ENCODE measurements at regions not wholly inside any gene's neighbourhood (a gene's known extent, or its start where the extent isn't known, plus 50 kb on each side); places are given as distances from the start of the nearest gene placed in this dataset.
"Not testable (repeated sequence)": the region's sequence is repeated elsewhere in the genome, so short reads cannot be mapped to it uniquely, and the experiment has no call there.

GRCh38 chr6:93081901-93082300, 337.5 kb downstream of the EPHA7 start:
- no peak for DNase-seq

DNA sequence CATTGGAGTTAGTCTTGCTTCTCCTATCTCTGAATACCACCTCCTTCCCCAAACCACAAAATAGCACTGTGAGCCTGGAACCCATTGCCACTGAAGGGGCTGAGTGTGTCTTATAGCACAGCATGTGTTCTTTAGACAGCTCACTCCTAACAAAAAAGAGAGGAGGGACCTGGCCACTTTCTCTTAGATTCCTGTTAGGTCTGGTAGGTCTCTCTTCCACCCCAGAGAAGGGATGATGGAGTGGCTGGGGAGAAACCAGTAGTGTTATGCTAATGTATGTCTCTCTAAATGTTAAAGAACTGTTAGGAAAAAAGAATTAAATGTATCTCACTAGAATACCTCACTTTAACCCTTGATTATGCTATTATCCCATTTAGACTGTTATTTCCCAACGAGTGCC, 340.3 kb downstream of the EPHA7 start:
- DNase-seq, result no peak

DNA sequence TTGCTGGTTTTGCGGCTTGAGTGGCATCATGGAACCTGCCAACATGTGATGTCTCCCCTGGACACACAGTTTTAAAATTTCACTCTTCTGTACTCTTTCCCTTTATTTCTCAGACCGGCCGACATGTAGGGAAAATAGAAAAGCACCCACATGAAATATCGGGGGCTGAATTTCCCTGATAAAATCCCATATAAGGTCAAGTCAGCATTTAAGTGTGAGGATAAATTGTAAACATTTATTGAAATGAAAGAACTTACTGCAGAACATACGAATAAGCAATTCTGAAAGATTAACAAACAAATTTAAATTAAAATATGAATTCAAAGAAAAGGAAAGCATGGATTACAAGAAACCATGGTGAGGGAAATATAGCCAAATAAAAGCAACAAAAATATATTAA, 345.5 kb downstream of the EPHA7 start:
- no peak for DNase-seq

DNA sequence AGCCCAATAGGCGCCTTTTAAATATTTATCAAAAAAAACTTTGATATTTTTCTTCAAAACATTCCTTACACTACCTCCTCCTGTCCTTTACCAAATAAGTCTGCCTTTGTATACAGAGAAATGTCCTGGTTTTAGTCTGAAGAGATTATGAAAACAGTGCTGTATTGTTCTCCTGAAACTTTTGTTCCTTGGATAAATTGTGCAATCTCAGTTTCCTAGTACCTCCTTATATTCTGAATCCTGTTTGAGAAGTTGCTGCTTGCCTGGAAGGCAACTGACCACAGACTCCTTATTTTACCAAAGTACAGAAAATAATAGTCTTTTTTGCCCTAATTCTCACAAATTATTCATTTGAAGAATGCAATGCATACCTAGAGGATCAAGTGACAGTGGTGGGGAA, 349.5 kb downstream of the EPHA7 start:
- no peak for DNase-seq

- no peak for DNase-seq
Measured at GRCh38 chr6:93059911-93060310, 359.4 kb downstream of the EPHA7 start.

GRCh38 chr6:93057584-93057983, 361.8 kb downstream of the EPHA7 start:
- no peak for DNase-seq

- DNase-seq, result no peak
Measured at GRCh38 chr6:93048381-93048780, 371.0 kb downstream of the EPHA7 start.

DNA sequence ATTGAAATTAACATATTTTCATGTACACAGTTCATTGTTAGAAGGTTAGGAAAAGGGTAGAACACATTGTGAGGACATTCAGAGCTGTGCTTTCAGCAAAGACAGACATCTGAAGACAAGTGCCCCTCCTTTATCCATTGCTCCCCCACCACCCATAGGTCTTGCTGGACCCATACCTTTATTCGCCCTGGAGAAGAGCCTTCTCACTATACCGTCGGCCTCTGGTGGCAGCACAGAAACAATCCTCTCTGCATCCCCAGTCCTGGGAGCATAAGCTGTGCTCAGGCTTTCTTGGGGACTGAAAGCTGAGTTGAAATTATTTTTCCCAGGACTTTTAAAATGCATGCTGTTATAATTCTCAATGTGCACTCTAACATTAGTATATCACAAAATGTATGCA, 372.3 kb downstream of the EPHA7 start:
- no peak for DNase-seq

GRCh38 chr6:93045156-93045555, 374.2 kb downstream of the EPHA7 start:
- DNase-seq, result no peak

DNA sequence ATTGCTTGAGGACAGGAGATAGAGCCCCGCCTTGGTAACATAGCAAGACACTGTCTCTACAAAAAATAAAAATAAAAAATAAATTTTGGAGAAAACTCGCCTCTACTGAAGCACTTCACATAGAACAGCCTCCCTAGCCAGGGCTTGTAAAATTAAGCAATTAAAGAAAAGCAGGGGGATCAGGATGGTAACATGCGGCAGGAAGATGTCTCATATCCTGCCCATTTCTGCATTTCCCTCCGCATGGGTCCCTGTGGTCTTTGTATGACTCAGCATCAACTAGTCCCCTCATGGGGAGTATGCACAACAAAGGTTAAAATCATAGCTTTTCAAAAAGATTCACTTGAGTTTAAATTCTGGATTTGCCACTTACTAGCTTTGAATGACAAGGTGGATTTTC, 379.0 kb downstream of the EPHA7 start:
- DNase-seq, result no peak

- no peak for DNase-seq
Measured at GRCh38 chr6:93036835-93037234, 382.5 kb downstream of the EPHA7 start.

DNA sequence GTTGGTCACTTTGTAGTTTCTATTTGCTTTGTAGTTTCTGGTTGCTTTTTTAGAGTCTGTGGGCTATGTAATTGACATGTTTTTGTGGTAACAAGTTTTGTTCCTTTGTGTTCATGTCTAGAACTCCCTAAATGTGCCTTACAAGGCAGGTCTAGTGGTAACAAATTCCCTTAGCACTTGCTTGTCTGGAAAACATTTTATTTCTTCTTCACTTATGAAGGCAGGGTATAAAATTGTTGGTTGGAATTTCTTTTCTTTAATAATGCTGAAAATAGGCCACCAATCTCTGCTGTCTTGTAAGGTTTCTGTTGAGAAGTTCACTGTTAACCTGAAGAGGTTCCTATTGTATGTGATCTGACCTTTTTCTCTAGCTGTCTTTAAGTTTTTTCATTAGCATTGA, 383.6 kb downstream of the EPHA7 start:
- DNase-seq, result no peak

GRCh38 chr6:93021235-93021915, 398.0 kb downstream of the EPHA7 start:
- DNase-seq, result no peak

DNA sequence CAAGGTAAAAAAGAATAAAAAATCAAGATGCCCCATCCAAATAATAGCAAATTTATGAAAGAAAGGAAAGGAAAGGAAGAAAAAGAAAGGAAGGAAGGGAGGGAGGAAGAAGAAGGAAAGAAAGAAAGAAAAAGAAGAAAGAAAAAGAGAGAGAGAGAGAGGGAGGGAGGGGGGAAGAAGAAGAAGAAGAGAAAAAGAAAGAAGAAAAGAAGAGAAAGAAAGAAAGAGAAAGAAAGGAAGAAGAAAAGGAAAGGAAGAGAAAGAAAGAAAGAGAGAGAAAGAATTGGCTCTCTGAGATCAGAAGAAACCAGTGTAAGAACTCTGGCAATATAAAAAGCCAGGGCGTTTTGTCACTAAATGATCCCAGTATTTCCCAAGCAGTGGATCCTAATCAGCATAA, 401.7 kb downstream of the EPHA7 start:
- no peak for DNase-seq

- no peak for DNase-seq
Measured at GRCh38 chr6:93017213-93017612, 402.1 kb downstream of the EPHA7 start.

GRCh38 chr6:93013054-93013453, 406.3 kb downstream of the EPHA7 start:
- DNase-seq, result no peak

GRCh38 chr6:93008375-93008774, 411.0 kb downstream of the EPHA7 start:
- no peak for DNase-seq

DNA sequence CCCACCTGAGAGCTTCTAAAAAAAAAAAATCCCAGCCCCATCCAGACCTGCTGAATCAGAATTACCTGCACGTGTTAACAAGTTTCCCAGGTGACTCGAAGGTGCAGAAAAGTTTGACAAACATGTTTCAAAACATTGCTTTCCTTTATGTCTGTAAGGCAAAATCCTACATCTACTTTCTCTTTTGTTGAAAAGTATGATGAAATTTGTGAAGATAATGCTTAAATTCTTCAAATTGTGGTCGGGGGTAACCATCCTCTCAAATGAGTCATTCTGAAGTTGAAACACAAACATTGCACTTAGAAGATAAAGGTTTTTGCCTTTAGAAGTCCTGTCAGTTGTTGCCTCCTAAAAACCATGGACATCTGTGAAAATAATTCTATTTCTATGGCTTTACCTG, 429.7 kb downstream of the EPHA7 start:
- DNase-seq, result no peak

- DNase-seq, result no peak
Measured at GRCh38 chr6:92979281-92979680, 440.1 kb downstream of the EPHA7 start.

DNA sequence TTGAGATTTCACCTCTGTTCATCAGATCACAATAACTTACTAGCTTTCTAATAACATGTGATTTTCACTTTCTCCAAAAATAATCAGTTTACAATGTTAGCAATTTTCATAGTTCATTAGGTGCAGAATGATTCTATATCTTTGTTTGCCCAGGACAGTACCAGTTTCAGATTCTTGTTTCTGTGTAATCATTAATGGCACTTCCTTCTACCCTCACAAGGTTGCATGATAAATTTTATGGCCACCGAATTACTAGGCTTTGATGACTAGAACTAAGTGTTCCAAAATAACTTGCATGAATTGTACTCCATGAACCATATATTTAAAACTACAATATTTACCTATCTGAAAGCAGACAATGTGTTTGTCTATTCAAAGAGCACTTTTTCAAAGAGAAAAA, 442.3 kb downstream of the EPHA7 start:
- no peak for DNase-seq

GRCh38 chr6:92967362-92967761, 452.0 kb downstream of the EPHA7 start:
- DNase-seq, result no peak

- no peak for DNase-seq
Measured at GRCh38 chr6:92962846-92963245, 456.5 kb downstream of the EPHA7 start.

- not testable (repeated sequence) for DNase-seq
Measured at GRCh38 chr6:92952111-92952510, 467.2 kb downstream of the EPHA7 start.

- no peak for DNase-seq
Measured at GRCh38 chr6:92945799-92946198, 473.6 kb downstream of the EPHA7 start.

GRCh38 chr6:92944132-92944531, 475.2 kb downstream of the EPHA7 start:
- no peak for DNase-seq

- DNase-seq, result no peak
Measured at GRCh38 chr6:92942549-92942948, 476.8 kb downstream of the EPHA7 start.
